SU-DHL-6 (cell line): ENCODE measurements at regions not wholly inside any gene's neighbourhood (a gene's known extent, or its start where the extent isn't known, plus 50 kb on each side); places are given as distances from the start of the nearest gene placed in this dataset.
A peak's percentile ranks its signal among the peaks of the same experiment; 100 is the strongest.

Source experiments
- H2AFZ ChIP-seq: fragments of 200-600 bp; sonication (generic); 2 replicates; pipeline ENCODE4 v1.6.1; 2014; ENCODE audit warnings: low read depth, mild to moderate bottlenecking, moderate library complexity, mixed read lengths, antibody characterized with exemption, low read length; ENCODE audit not compliant: severe bottlenecking
- H3F3A ChIP-seq: fragments of 200-600 bp; shearing (Covaris generic); 2 replicates; pipeline ENCODE4 v1.6.0; 2016; ENCODE audit warnings: antibody characterized with exemption, mild to moderate bottlenecking; ENCODE audit not compliant: insufficient read depth
- H3K27ac ChIP-seq: fragments of 200-600 bp; sonication (generic); 2 replicates; pipeline ENCODE4 v1.5.1; 2016; ENCODE audit warnings: low read depth, mild to moderate bottlenecking, low read length, moderate library complexity, mixed read lengths
- H3K27me3 ChIP-seq: fragments of 200-600 bp; sonication (generic), shearing (Covaris generic); 2 replicates; pipeline ENCODE4 v1.6.0; 2014; ENCODE audit warnings: mild to moderate bottlenecking, low read length
- H3K36me3 ChIP-seq: fragments of 200-600 bp; sonication (generic); 2 replicates; pipeline ENCODE4 v1.6.1; 2014; ENCODE audit warnings: mild to moderate bottlenecking, low read length, mixed read lengths
- H3K4me2 ChIP-seq: fragments of 300-600, 200-600 bp; shearing (Covaris generic), sonication (generic); 2 replicates; pipeline ENCODE4 v1.6.0; 2014; ENCODE audit warnings: low read length, low read depth, mild to moderate bottlenecking; ENCODE audit not compliant: poor library complexity, severe bottlenecking
- H3K4me3 ChIP-seq: fragments of 200-600 bp; sonication (generic); 2 replicates; pipeline ENCODE4 v1.5.1; 2014; ENCODE audit warnings: antibody characterized with exemption, low read length, mild to moderate bottlenecking, mixed read lengths; ENCODE audit not compliant: insufficient read depth, poor library complexity, severe bottlenecking
- H3K79me2 ChIP-seq: fragments of 200-600 bp; sonication (generic); 2 replicates; pipeline ENCODE4 v1.6.1; 2014; ENCODE audit warnings: mild to moderate bottlenecking, low read length, moderate library complexity; ENCODE audit not compliant: insufficient read depth
- H3K9ac ChIP-seq: fragments of 200-600 bp; sonication (generic); 2 replicates; pipeline ENCODE4 v1.7.0; 2014; ENCODE audit warnings: mild to moderate bottlenecking, low read length
- H3K9me2 ChIP-seq: fragments of 200-600 bp; sonication (generic); replicated peaks from 2 replicates; pipeline ENCODE4 v1.6.1; 2014; ENCODE audit warnings: low read length; ENCODE audit not compliant: insufficient read depth
- H3K9me3 ChIP-seq: fragments of 200-600 bp; sonication (generic); 2 replicates; pipeline ENCODE4 v1.6.1; 2014; ENCODE audit warnings: low read length, mixed read lengths; ENCODE audit not compliant: insufficient read depth
- H4K20me1 ChIP-seq: fragments of 200-600 bp; sonication (generic); 2 replicates; pipeline ENCODE4 v1.6.1; 2014; ENCODE audit warnings: low read depth, mild to moderate bottlenecking, antibody characterized with exemption, low read length, moderate library complexity, mixed read lengths
- CTCF ChIP-seq: fragments of 200-600 bp; sonication (generic); IDR thresholded peaks from one replicate; pipeline ENCODE4 v1.5.1; 2017; ENCODE audit warnings: antibody characterized with exemption, mild to moderate bottlenecking, low read length, moderate library complexity; ENCODE audit not compliant: insufficient read depth, poor library complexity, severe bottlenecking
- EZH2phosphoT487 ChIP-seq: fragments of 200-600 bp; sonication (generic), shearing (Covaris generic); conservative IDR thresholded peaks from 2 replicates; pipeline ENCODE4 v1.6.1; 2018; ENCODE audit warnings: mild to moderate bottlenecking, antibody characterized with exemption, low read length, moderate library complexity, mixed read lengths

GRCh38 chr5:124126504-124127217 is 614.7 kb downstream of the CSNK1G3 start:
- no peak overlapping the region for H3K9ac ChIP-seq
- no peak for TF ChIP-seq CTCF
- no peak for TF ChIP-seq EZH2phosphoT487
- no peaks in the 10 kb centered on the region for H3K36me3 ChIP-seq
- no peaks in the 10 kb centered on the region for H3K9me3 ChIP-seq
- H4K20me1 ChIP-seq: no peaks in the 10 kb centered on the region
- no peak overlapping the region for H3K4me3 ChIP-seq
- no peak overlapping the region for H3K27ac ChIP-seq
- no peaks in the 10 kb centered on the region for H3F3A ChIP-seq
- no peaks in the 10 kb centered on the region for H3K79me2 ChIP-seq
- H3K9me2 ChIP-seq: no peaks in the 10 kb centered on the region
- no peaks in the 10 kb centered on the region for H3K27me3 ChIP-seq
- H3K4me2 ChIP-seq: peak overlapping the region; percentile 19
- H2AFZ ChIP-seq: peak overlapping the region; percentile 44

- Histone ChIP-seq H3K9me2 (no peaks in the 10 kb centered on the region), H3K27me3 (no peaks in the 10 kb centered on the region), H3K79me2 (no peaks in the 10 kb centered on the region), H3K27ac (no peak overlapping the region), H3K4me2 (peak overlapping the region; percentile 11), H3K9ac (no peak overlapping the region), H4K20me1 (no peaks in the 10 kb centered on the region), H3K4me3 (no peak overlapping the region), H2AFZ (peak overlapping the region; percentile 85), H3F3A (no peaks in the 10 kb centered on the region), H3K36me3 (no peaks in the 10 kb centered on the region), H3K9me3 (no peaks in the 10 kb centered on the region)
- no peak for TF ChIP-seq EZH2phosphoT487
Observed at GRCh38 chr5:124124711-124125229, 612.8 kb downstream of the CSNK1G3 start.

GRCh38 chr5:124121198-124121597 is 609.2 kb downstream of the CSNK1G3 start:
- Histone ChIP-seq H3K9me3 (no peaks in the 10 kb centered on the region), H2AFZ (no peak overlapping the region), H3K36me3 (no peaks in the 10 kb centered on the region), H3K79me2 (no peaks in the 10 kb centered on the region), H3K4me3 (no peak overlapping the region), H3K27ac (no peak overlapping the region), H3K9me2 (no peaks in the 10 kb centered on the region), H4K20me1 (no peaks in the 10 kb centered on the region), H3K4me2 (no peak overlapping the region), H3K27me3 (no peaks in the 10 kb centered on the region), H3F3A (no peaks in the 10 kb centered on the region), H3K9ac (no peak overlapping the region)
- TF ChIP-seq EZH2phosphoT487: no peak
- no peak for TF ChIP-seq CTCF

- H3K27ac ChIP-seq: no peak overlapping the region
- H3K79me2 ChIP-seq: no peaks in the 10 kb centered on the region
- H3K9me2 ChIP-seq: no peaks in the 10 kb centered on the region
- TF ChIP-seq EZH2phosphoT487 (no peak), CTCF (no peak)
- no peak overlapping the region for H3K9ac ChIP-seq
- H4K20me1 ChIP-seq: no peaks in the 10 kb centered on the region
- no peak overlapping the region for H3K4me3 ChIP-seq
- no peaks in the 10 kb centered on the region for H3F3A ChIP-seq
- no peak overlapping the region for H3K4me2 ChIP-seq
- H3K36me3 ChIP-seq: no peaks in the 10 kb centered on the region
- H2AFZ ChIP-seq: no peak overlapping the region
- H3K9me3 ChIP-seq: no peaks in the 10 kb centered on the region
- no peaks in the 10 kb centered on the region for H3K27me3 ChIP-seq
Observed at GRCh38 chr5:124114911-124115310, 602.9 kb downstream of the CSNK1G3 start.
